ENCODE measurements at regions not wholly inside any gene's neighbourhood (a gene's known extent, or its start where the extent isn't known, plus 50 kb on each side); places are given as distances from the start of the nearest gene placed in this dataset.

GRCh38 chr5:124459984-124460383, 286.5 kb downstream of the ZNF608 start:
- TF ChIP-seq POLR2AphosphoS5 (IDR thresholded peaks at IDR 0.05): peak in 1 of 3 donors; percentile 6
- TF ChIP-seq CTCF (IDR thresholded peaks at IDR 0.05): no peak
- TF ChIP-seq POLR2A (IDR thresholded peaks at IDR 0.05): no peak

All from stomach (tissue), 4 donors.